Breast epithelium (tissue), 4 donors: ENCODE measurements at regions not wholly inside any gene's neighbourhood (a gene's known extent, or its start where the extent isn't known, plus 50 kb on each side); places are given as distances from the start of the nearest gene placed in this dataset.
A peak's percentile ranks its signal among the peaks of the same experiment; 100 is the strongest.
"Not testable (repeated sequence)": the region's sequence is repeated elsewhere in the genome, so short reads cannot be mapped to it uniquely, and the experiment has no call there.

Experiments
- DNase-seq, 2 donors: peaks; one replicate each; pipeline ENCODE4 v3.0.0-alpha.2; 2019; ENCODE audit warnings: low spot score in 2 of 2
- H3K27ac ChIP-seq, 2 donors: fragments of 200-600 bp; sonication (generic) in 1 of 2; one replicate each; pipeline ENCODE4 v1.5.1; 2016 to 2019; ENCODE audit warnings: mild to moderate bottlenecking in 1 of 2
- H3K27me3 ChIP-seq, 2 donors: fragments of 200-600 bp; sonication (generic) in 1 of 2; one replicate each; pipeline versions ENCODE4 v1.5.1 to v1.6.0; 2017 to 2019; ENCODE audit warnings: control low read depth in 1 of 2, mild to moderate bottlenecking in 1 of 2
- H3K36me3 ChIP-seq: fragments of 200-600 bp; one replicate; pipeline ENCODE4 v1.5.1; 2019
- H3K4me1 ChIP-seq, 2 donors: fragments of 200-600 bp; sonication (generic); one replicate each; pipeline ENCODE4 v1.5.1; 2016 to 2019; ENCODE audit warnings: control low read depth in 1 of 2
- H3K4me3 ChIP-seq, 3 donors: fragments of 200-600 bp; sonication (generic); 1 replicate in 2 of 3; 2 replicates in 1 of 3; pipeline ENCODE4 v1.5.1; 2016 to 2019; ENCODE audit warnings: mild to moderate bottlenecking in 3 of 3, moderate library complexity in 2 of 3
- H3K9me3 ChIP-seq, 2 donors: fragments of 200-600 bp; sonication (generic) in 1 of 2; one replicate each; pipeline ENCODE4 v1.5.1; 2016 to 2019; ENCODE audit warnings: control low read depth in 1 of 2
- POLR2A ChIP-seq: fragments of 450-650 bp; IDR thresholded peaks from one replicate; pipeline ENCODE4 v1.6.1; 2016; ENCODE audit warnings: antibody characterized with exemption, mild to moderate bottlenecking, moderate library complexity
- POLR2AphosphoS5 ChIP-seq, 3 donors: sonication (generic); formaldehyde crosslinking; IDR thresholded peaks; one replicate each; pipeline ENCODE4 v1.6.1; 2017; ENCODE audit warnings: antibody characterized with exemption in 3 of 3
- intact Hi-C: fragments of 100-400 bp; cut with DNase I; formaldehyde crosslinking; loops from one replicate; pipeline ENCODE4 v1.15.1; 2023; ENCODE audit warnings: low total_unique reads
- TF ChIP-seq, protein P1 (sequence below), 3 donors: fragments of 450-650 bp; IDR thresholded peaks; one replicate each; pipeline ENCODE4 v1.5.1; 2016 to 2017; ENCODE audit warnings: antibody characterized with exemption in 3 of 3, mild to moderate bottlenecking in 3 of 3, moderate library complexity in 3 of 3

DNA sequence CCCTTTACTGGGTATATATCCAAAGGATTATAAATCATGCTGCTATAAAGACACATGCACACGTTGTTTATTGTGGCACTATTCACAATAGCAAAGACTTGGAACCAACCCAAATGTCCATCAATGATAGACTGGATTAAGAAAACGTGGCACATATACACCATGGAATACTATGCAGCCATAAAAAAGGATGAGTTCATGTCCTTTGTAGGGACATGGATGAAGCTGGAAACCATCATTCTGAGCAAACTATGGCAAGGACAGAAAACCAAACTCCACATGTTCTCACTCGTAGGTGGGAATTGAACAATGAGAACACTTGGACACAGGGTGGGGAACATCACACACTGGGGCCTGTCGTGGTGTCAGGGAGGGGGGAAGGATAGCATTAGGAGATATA lies 59.2 kb downstream of the CXorf49B start:
- peaks cover 0 to 18% of the 10 kb centered on the region in 2 donors for H3K27me3 ChIP-seq
- intact Hi-C loops, DNase-seq, H3K36me3 ChIP-seq, H3K27ac ChIP-seq, H3K4me3 ChIP-seq, H3K9me3 ChIP-seq, H3K4me1 ChIP-seq: not testable (repeated sequence)

DNA sequence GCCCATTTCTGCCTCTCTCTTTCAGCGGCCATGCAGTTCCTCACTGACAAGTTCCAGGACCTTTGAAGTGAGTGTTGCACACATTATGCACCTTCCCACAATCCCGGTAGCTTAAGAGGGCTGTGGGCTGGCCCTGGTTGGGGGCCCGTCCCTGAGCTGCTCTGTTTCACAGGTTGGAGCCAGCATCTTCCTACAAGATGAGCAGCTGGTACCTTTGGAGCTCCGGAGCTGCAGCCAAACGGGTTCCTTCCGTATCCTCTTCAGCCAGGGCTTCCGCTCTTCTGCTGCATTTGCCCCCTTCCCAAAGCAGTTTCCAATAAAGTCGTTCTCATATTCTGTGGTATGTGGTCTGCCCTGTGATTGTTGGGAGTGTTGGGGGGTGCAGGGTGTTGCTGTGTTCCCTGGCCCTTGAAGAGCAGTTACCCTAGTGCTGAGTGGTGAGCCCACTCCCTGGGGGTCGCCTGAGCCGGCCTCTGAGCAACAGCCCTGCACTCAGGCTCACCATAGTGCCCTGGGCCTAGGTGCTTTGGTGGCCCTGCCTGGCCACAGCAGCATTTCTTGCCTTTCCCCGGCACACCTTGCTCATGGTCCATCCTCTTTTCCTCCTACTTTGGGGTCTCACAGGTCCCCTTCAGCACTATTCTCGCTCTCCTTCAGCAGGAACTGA lies 60.4 kb downstream of the CXorf49B start:
- no peak for DNase-seq
- no peak for TF ChIP-seq POLR2AphosphoS5 (IDR thresholded peaks at IDR 0.05)
- TF ChIP-seq, protein P1, sequence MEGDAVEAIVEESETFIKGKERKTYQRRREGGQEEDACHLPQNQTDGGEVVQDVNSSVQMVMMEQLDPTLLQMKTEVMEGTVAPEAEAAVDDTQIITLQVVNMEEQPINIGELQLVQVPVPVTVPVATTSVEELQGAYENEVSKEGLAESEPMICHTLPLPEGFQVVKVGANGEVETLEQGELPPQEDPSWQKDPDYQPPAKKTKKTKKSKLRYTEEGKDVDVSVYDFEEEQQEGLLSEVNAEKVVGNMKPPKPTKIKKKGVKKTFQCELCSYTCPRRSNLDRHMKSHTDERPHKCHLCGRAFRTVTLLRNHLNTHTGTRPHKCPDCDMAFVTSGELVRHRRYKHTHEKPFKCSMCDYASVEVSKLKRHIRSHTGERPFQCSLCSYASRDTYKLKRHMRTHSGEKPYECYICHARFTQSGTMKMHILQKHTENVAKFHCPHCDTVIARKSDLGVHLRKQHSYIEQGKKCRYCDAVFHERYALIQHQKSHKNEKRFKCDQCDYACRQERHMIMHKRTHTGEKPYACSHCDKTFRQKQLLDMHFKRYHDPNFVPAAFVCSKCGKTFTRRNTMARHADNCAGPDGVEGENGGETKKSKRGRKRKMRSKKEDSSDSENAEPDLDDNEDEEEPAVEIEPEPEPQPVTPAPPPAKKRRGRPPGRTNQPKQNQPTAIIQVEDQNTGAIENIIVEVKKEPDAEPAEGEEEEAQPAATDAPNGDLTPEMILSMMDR (IDR thresholded peaks at IDR 0.05): no peak
- TF ChIP-seq POLR2A: no peak

DNA sequence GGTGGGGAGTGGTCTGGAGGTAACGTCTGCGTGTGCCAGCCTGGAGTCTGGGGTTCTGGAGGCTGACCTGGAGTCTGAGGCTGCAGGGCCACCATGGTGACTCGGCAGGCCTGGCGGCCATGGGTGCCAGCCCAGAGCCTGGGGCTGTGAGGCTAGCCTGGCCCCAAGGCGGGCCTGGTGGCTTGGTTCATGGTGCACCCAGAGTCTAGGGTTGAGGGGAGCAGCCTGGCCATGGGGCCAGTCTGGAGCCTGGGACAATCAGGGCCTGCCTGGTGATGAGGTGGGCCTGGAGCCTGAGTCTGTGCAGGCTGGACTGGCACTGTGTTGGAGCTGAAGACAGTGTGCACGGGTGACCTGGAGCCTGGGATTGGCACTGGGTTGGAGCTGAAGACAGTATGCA lies 64.9 kb downstream of the CXorf49B start:
- intact Hi-C loops: no loop called here
- Histone ChIP-seq H3K27ac (no peak overlapping the region), H3K36me3 (no peaks in the 10 kb centered on the region), H3K27me3 (peaks cover 0 to 42% of the 10 kb centered on the region in 2 donors), H3K4me3 (no peak overlapping the region), H3K9me3 (peaks cover 0 to 13% of the 10 kb centered on the region in 2 donors), H3K4me1 (no peaks in the 10 kb centered on the region)
- no peak for TF ChIP-seq POLR2A
- TF ChIP-seq, protein P1 (IDR thresholded peaks at IDR 0.05): no peak
- TF ChIP-seq POLR2AphosphoS5 (IDR thresholded peaks at IDR 0.05): no peak
- no peak for DNase-seq

More for the DNA sequence above, 60.4 kb downstream of the CXorf49B start:
- Histone ChIP-seq H3K9me3 (no peaks in the 10 kb centered on the region), H3K36me3 (no peaks in the 10 kb centered on the region), H3K4me3 (no peak overlapping the region), H3K27ac (no peak overlapping the region), H3K4me1 (no peaks in the 10 kb centered on the region), H3K27me3 (peaks cover 0 to 25% of the 10 kb centered on the region in 2 donors)
- intact Hi-C loops: no loop called here

DNA sequence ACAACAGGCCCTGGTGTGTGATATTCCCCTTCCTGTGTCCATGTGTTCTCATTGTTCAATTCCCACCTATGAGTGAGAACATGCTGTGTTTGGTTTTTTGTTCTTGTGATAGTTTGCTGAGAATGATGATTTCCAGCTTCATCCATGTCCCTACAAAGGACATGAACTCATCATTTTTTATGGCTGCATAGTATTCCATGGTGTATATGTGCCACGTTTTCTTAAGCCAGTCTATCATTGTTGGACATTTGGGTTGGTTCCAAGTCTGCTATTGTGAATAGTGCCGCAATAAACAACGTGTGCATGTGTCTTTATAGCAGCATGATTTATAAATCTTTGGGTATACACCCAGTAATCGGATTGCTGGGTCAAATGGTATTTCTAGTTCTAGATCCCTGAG lies 72.6 kb upstream of the NHSL2 start:
- H3K27ac ChIP-seq, H3K36me3 ChIP-seq, intact Hi-C loops, H3K4me1 ChIP-seq, DNase-seq, H3K27me3 ChIP-seq, H3K4me3 ChIP-seq: not testable (repeated sequence)
- peaks cover 0 to 19% of the 10 kb centered on the region in 2 donors for H3K9me3 ChIP-seq

DNA sequence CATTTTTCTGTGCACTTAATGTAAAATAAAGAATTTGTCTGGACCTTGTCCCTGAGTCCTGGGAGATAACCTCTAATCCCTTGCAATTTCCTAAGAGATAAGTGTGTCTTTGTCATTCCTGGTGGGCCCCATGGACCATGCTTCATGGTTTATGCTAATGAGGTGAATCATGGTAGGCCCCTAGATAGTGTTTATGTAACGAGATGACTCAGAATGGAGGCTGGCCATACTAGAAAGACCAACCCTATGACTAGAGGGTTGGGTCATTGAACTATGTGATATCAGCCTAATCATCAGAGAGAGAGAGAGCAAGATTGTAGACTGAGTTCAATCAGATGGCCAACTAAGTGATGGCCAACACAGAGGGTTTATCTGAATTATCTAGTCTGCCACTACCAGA lies 64.2 kb upstream of the NHSL2 start:
- peaks cover 6 to 12% of the 10 kb centered on the region in 2 donors for H3K9me3 ChIP-seq
- no peaks in the 10 kb centered on the region for H3K36me3 ChIP-seq
- H3K27ac ChIP-seq: no peak overlapping the region
- TF ChIP-seq POLR2A: no peak
- H3K4me1 ChIP-seq: no peaks in the 10 kb centered on the region
- H3K27me3 ChIP-seq: peaks cover 0 to 42% of the 10 kb centered on the region in 2 donors
- intact Hi-C loops: no loop called here
- H3K4me3 ChIP-seq: no peak overlapping the region
- no peak for DNase-seq

DNA sequence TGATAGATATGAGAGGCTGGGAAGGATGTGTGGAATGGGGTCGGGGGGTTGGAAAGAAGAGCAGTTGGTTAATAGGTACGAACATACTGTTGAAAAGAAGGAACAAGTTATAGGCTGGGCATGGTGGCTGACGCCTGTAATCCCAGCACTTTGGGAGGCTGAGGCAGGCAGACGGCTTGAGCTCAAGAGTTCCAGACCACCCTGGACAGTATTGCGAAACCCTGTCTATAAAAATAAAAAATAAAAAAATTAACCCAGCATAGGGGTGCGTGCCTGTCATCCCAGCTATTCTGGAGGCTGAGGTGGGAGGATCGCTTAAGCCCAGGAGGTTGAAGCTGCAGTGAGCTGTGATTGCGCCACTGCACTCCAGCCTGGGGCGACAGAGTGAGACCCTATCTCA lies 58.5 kb upstream of the NHSL2 start:
- Histone ChIP-seq H3K4me1 (no peaks in the 10 kb centered on the region), H3K27me3 (peaks cover 0 to 34% of the 10 kb centered on the region in 2 donors), H3K4me3 (no peak overlapping the region), H3K27ac (no peak overlapping the region), H3K9me3 (no peaks in the 10 kb centered on the region), H3K36me3 (no peaks in the 10 kb centered on the region)
- intact Hi-C loops: no loop called here
- TF ChIP-seq POLR2AphosphoS5 (IDR thresholded peaks at IDR 0.05) (no peak), POLR2A (no peak)
- TF ChIP-seq, protein P1 (IDR thresholded peaks at IDR 0.05): no peak
- no peak for DNase-seq

DNA sequence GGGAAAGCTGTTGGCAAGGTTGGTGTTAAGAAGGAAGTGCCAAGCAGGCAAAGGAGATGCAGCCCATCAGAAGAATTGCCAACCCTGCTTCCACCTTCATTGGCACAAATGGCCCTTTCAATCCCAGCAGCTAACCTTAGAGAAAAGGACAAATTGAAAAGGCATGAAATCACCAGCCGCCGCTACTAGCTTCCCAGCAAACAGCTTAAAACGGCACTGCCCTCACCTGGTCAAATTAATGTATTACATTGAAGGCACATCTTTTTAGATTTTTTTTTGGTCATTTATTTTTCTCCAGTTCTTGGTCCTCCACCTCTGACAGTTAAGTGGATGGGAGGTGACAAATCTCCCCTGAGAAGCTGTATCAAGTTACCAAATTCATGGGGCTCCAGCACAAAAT lies 51.0 kb upstream of the NHSL2 start:
- Histone ChIP-seq H3K27me3 (peaks cover 0 to 38% of the 10 kb centered on the region in 2 donors), H3K36me3 (no peaks in the 10 kb centered on the region), H3K4me3 (no peak overlapping the region), H3K27ac (no peak overlapping the region), H3K4me1 (no peaks in the 10 kb centered on the region), H3K9me3 (no peaks in the 10 kb centered on the region)
- intact Hi-C loops: no loop called here
- TF ChIP-seq, protein P1 (IDR thresholded peaks at IDR 0.05): peak in 2 of 3 donors; percentile 34 to 35
- TF ChIP-seq POLR2A: no peak
- DNase-seq: no peak
